CD4-positive, alpha-beta T cell treated with Interleukin-15 for 1 hour (primary cell): ENCODE measurements at regions not wholly inside any gene's neighbourhood (a gene's known extent, or its start where the extent isn't known, plus 50 kb on each side); places are given as distances from the start of the nearest gene placed in this dataset.

Source experiments
- DNase-seq: peaks from one replicate; pipeline ENCODE4 v3.0.0-alpha.2; 2020

GRCh38 chr15:100737214-100737613 lies 134.8 kb downstream of the ASB7 start:
- no peak for DNase-seq

GRCh38 chr15:100738614-100739013 lies 136.2 kb downstream of the ASB7 start:
- DNase-seq, result no peak

- DNase-seq, result no peak
These were observed 137.7 kb downstream of the ASB7 start for GRCh38 chr15:100740138-100740537.

- no peak for DNase-seq
These were observed 128.0 kb upstream of the ALDH1A3 start for GRCh38 chr15:100751585-100751984.

- no peak for DNase-seq
These were observed 126.1 kb upstream of the ALDH1A3 start for GRCh38 chr15:100753503-100753902.

GRCh38 chr15:100757661-100758060 lies 122.0 kb upstream of the ALDH1A3 start:
- no peak for DNase-seq

DNA sequence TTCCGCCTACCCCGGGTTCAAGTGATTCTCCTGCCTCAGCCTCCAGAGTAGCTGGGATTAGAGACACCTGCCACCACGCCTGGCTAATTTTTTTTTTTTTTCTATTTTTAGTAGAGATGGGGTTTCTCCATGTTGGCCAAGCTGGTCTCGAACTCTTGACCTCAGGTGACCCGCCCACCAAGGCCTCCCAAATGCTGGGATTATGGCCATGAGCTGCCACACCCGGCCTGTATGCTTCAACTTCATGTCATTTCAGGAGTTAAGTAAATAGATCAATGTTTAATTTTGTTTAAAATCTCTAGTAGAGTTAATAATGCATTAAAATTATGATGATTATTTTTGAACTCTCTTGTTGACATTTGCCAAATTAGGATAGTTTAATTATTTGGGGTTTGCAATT lies 121.1 kb upstream of the ALDH1A3 start:
- no peak for DNase-seq

GRCh38 chr15:100759106-100759505 lies 120.5 kb upstream of the ALDH1A3 start:
- DNase-seq, result no peak

DNA sequence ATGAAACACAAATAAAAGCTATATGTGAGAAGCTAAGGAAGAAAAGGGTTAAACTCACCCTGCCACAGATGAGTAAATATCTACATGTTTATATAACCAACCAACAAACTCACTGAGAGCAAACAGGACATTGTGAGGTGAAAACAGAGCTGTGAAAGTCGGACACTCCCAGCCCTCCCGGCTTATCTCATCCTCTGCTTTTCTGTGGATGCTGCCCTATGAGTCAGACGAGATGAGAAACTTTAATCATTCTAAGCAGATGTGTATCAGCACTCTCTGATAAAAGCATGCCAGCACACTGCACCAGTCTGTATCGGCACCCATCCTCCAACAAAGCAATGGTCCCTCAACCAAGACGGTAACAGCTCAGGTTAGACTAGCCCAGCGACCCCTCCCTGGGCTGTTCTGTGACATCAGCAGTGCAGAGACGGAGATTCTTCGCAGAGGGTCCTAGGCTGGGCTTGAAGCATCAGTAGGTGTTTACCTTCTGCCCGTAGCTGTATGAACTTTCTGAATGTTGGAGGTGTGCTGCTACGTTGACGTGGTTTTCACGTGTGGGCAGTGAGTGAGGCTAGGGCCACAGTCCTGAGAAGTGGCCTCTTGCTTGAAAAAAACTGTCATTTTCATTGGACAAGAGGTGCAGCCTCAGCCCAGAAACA lies 119.8 kb upstream of the ALDH1A3 start:
- no peak for DNase-seq

DNA sequence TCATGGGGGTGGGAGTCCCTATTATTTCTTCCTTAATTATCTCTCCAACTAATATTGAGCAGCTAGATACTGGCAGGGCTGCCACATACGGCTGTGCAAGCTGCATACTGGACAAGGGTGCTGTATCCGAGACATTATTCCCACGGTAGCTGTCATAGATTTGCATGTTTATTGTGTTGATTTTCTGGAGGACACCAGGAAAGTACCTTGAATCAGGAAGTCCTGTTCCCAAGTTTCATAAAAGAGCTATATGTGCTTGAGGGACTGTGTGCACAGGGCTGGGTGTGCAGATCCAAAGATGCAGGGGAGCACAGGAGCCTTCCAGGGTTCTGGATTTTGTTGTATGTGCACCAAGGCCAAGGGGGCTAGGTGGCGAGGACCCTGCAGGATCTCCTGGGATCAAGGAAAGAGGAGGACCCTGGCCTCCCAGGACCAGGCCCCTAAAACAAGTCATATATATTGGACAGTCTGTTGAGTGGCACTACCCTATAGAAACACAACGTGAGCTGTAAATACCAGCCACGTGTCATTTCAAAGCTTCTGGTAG lies 119.2 kb upstream of the ALDH1A3 start:
- DNase-seq, result no peak

DNA sequence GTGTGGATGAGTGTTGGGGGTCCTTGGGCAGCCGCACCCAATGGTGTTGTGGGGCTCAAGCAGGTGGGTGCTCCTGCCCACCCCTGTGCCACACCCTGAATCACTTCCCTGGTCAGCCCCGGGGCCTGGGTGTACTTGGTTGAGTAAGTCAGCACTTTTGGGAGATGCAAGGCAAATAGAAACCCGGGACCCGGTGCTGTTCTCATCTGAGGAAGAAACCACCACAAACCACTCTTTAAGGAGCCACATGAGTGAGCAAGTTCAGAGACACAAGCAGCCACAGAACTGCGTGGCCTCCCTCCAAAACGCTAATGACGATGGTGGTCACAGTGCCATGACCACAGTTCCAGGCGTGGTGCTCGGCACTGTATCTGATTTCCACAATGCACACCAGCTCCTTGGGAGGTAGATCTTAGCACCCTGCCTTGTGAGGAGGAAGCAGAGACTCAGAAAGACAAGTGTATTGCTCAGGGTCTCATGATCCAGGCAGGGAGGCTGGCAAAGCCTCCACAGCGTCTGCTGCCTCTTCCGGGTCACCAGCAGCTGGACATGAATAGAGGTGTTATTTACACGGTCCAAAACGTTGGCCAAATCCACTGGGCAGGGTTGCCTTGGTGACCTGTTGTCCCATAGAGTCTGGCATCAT lies 118.2 kb upstream of the ALDH1A3 start:
- no peak for DNase-seq

DNA sequence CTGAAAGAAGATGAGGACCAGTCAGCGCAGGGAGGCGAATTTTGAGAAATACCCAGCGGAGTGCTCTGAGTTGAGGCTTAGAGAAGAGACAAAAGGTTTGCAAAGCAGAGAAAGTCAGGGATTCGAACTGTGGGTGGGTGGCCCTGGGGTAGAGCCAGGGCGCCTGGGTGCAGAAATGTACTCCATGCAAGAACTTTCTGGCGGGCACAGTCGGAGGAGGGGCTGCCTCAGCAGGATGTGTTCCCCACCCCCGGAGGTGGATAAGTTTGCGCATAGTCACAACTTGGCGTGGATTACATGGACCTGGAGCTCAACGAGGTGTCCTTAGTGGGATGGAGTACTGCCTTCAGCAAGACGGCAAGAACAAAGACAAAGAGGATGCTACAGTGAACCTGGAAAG lies 117.3 kb upstream of the ALDH1A3 start:
- no peak for DNase-seq

- DNase-seq, result no peak
These were observed 116.5 kb upstream of the ALDH1A3 start for GRCh38 chr15:100762913-100763834.

GRCh38 chr15:100763835-100764750 lies 115.5 kb upstream of the ALDH1A3 start:
- no peak for DNase-seq

DNA sequence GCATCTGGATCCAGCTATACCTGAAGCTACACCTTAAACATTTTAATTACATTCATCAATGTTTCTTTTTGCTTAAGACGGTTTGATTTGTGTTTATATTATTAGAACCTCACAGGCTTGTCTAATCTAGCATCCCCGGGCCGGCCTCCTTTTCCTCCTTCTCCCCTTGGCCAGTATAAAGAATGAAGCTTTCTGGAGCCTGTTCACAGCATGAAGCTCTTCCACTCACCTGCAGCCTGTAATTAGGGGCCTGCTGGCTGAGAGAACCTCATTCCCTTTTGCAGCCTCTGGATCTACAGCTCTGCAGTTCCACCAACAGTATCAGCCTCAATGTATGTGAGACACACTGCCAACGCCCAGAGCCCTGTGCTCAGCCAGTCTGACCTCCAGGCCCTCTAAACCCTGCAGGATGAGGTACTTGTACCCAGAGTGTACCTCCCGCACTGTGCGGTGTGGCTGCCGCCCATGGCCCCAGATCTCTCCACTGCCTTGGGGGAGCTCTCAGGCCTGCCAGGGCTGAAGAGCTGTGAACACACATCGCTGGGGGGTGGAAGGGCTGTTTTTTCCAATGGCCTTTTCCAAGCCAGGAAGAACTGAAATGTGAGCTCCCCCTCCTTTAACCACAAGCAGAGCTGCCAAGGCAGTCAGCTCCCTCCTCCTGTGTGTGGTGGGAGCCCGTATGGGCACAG lies 114.7 kb upstream of the ALDH1A3 start:
- DNase-seq, result no peak

DNA sequence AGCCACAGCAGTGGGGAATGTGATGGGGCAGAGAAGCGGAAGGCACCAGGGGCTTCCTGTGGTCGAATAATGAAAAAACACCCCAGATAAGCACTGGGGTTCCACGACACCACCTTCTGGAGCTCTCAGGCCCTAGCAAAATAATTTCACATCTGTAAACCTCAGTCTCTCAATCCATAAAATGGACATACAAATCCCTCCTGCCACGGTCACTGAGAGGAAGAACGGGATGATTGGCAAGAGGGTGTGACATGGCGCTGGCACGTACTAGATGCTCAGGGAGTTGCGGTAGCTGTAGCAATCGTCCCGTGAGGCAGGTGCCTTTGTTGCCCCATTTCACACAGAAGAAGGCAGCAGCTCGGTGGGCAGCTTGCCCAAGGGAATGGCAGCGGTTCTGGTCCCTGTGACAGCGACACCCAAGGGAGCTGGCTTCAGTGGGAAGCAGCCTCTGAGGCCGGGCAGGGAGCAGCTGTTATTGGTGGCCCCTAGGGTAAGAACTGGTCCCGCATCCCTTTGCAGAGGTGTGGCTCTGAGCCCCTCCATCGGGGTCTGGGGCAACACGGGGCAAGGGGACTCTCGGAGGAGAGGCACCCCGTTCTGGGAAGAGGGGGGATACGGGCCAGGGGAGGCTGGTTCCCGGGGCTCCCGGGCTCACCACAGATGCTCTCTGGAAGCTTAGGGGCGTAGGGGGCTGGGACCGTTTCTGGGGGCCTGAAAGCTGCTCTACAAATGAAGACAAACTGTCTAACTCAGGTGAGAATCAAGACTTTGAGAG lies 114.0 kb upstream of the ALDH1A3 start:
- DNase-seq, result no peak

GRCh38 chr15:100766243-100767000 lies 113.2 kb upstream of the ALDH1A3 start:
- no peak for DNase-seq

DNA sequence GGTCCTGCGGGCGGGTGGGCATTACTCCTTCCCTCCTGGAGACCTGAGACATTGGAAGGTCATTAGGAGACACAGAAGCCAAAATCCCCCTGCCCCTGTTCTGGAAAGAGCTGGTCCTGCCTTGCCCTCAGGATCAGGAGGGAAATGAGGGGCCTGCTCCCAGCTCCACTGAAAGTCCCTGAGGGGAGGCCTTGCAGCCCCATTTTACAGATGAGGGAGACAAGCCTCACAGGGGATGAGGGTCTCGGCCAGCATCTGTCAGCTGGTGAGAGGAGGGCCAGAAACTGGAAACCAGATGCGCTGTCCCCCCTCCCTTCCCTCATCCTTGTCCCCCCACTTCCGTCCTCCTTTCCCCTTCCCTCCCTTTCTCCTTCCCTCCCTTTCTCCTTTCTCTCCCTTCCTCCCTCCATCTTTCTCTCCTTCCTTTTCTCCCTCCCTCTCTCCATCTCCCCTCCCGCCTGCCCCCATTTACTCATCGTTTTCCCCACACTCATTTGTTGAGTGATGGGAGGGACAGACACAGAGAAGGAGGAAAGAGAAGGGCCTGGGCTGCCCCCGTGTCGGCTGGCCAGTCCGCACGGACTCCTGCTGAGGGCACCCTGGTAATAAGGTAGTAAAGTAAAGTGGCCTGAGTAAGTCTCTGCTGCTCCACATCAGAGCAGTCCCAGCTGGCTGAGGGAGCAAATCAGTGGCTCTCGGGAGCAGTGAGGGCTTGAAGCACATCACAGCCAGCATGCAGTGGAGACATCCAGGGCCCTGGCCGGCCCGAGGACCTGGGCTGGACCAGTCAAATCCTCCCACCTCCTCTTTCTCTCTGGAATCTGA lies 112.4 kb upstream of the ALDH1A3 start:
- no peak for DNase-seq

- DNase-seq, result no peak
These were observed 111.1 kb upstream of the ALDH1A3 start for GRCh38 chr15:100768501-100768931.
